ENCODE measurements at regions not wholly inside any gene's neighbourhood (a gene's known extent, or its start where the extent isn't known, plus 50 kb on each side); places are given as distances from the start of the nearest gene placed in this dataset.
A peak's percentile ranks its signal among the peaks of the same experiment; 100 is the strongest.

- ATAC-seq = peak; percentile 45
Measured at GRCh38 chr17:36761203-36761950, 160.0 kb downstream of the MRM1 start.

- no peak for ATAC-seq
Measured at GRCh38 chr17:36765436-36766043, 164.2 kb downstream of the MRM1 start.

- ATAC-seq = no peak
Measured at GRCh38 chr17:36768394-36768793, 167.0 kb downstream of the MRM1 start.

- ATAC-seq = no peak
Measured at GRCh38 chr17:36773039-36773438, 164.2 kb upstream of the LHX1 start.

- ATAC-seq = no peak
Measured at GRCh38 chr17:36777118-36777517, 160.2 kb upstream of the LHX1 start.

- no peak for ATAC-seq
Measured at GRCh38 chr17:36778448-36778847, 158.8 kb upstream of the LHX1 start.

- no peak for ATAC-seq
Measured at GRCh38 chr17:36779550-36779949, 157.7 kb upstream of the LHX1 start.

GRCh38 chr17:36784633-36785032 lies 152.6 kb upstream of the LHX1 start:
- ATAC-seq = no peak

- no peak for ATAC-seq
Measured at GRCh38 chr17:36786867-36787266, 150.4 kb upstream of the LHX1 start.

- ATAC-seq = no peak
Measured at GRCh38 chr17:36791150-36791941, 145.9 kb upstream of the LHX1 start.

GRCh38 chr17:36791942-36792475 lies 145.3 kb upstream of the LHX1 start:
- no peak for ATAC-seq

GRCh38 chr17:36792849-36793248 lies 144.4 kb upstream of the LHX1 start:
- no peak for ATAC-seq

- ATAC-seq = no peak
Measured at GRCh38 chr17:36793976-36794375, 143.3 kb upstream of the LHX1 start.

- ATAC-seq = no peak
Measured at GRCh38 chr17:36807496-36808179, 129.6 kb upstream of the LHX1 start.

- no peak for ATAC-seq
Measured at GRCh38 chr17:36808180-36808661, 129.1 kb upstream of the LHX1 start.

GRCh38 chr17:36812762-36813161 lies 124.5 kb upstream of the LHX1 start:
- ATAC-seq = no peak

- no peak for ATAC-seq
Measured at GRCh38 chr17:36813357-36813756, 123.9 kb upstream of the LHX1 start.

GRCh38 chr17:36813957-36814563 lies 123.2 kb upstream of the LHX1 start:
- no peak for ATAC-seq

- ATAC-seq = no peak
Measured at GRCh38 chr17:36814958-36815357, 122.3 kb upstream of the LHX1 start.

- no peak for ATAC-seq
Measured at GRCh38 chr17:36816214-36816906, 120.9 kb upstream of the LHX1 start.

- ATAC-seq = no peak
Measured at GRCh38 chr17:36816907-36817288, 120.4 kb upstream of the LHX1 start.
